Ovary (tissue), 7 donors: ENCODE measurements at regions not wholly inside any gene's neighbourhood (a gene's known extent, or its start where the extent isn't known, plus 50 kb on each side); places are given as distances from the start of the nearest gene placed in this dataset.
"Not testable (repeated sequence)": the region's sequence is repeated elsewhere in the genome, so short reads cannot be mapped to it uniquely, and the experiment has no call there.

Experiments
- DNase-seq, 5 donors: peaks; one replicate each; pipeline ENCODE4 v3.0.0-alpha.2; 2019 to 2020
- H3K27ac ChIP-seq, 2 donors: fragments of 200-600 bp; one replicate each; pipeline versions ENCODE4 v1.5.1 to v1.8.0; 2019 to 2022
- H3K27me3 ChIP-seq: fragments of 200-600 bp; one replicate; pipeline ENCODE4 v1.8.0; 2022
- H3K36me3 ChIP-seq: fragments of 200-600 bp; sonication (generic); one replicate; pipeline ENCODE4 v1.5.1; 2019
- H3K4me1 ChIP-seq: one replicate; pipeline ENCODE4 v1.8.1; 2013; ENCODE audit warnings: mild to moderate bottlenecking, moderate library complexity; ENCODE audit not compliant: insufficient read depth
- H3K4me3 ChIP-seq: fragments of 200-600 bp; sonication (generic); one replicate; pipeline ENCODE4 v1.5.1; 2017
- H3K9me3 ChIP-seq, 2 donors: fragments of 200-600 bp in 1 of 2; sonication (generic) in 1 of 2; one replicate each; pipeline versions ENCODE4 v1.5.1 to v1.8.1; 2013 to 2019; ENCODE audit warnings: mild to moderate bottlenecking in 1 of 2, moderate library complexity in 1 of 2
- CTCF ChIP-seq, 3 donors: fragments of 450-650 bp in 2 of 3; fragments of 200-600 bp in 1 of 3; IDR thresholded peaks; one replicate each; pipeline versions ENCODE4 v1.5.1 to v1.8.0; 2016 to 2022; ENCODE audit warnings: antibody characterized with exemption in 3 of 3, mild to moderate bottlenecking in 1 of 3
- EP300 ChIP-seq: sonication (generic); formaldehyde crosslinking; IDR thresholded peaks from one replicate; pipeline ENCODE4 v1.6.1; 2017; ENCODE audit warnings: antibody characterized with exemption
- POLR2A ChIP-seq: fragments of 450-650 bp; IDR thresholded peaks from one replicate; pipeline ENCODE4 v1.6.1; 2017; ENCODE audit warnings: antibody characterized with exemption, mild to moderate bottlenecking, moderate library complexity
- WGBS, 3 donors: extraction: QIAGEN DNeasy Blood & Tissue Kit in 1 of 3; methylation state at CpG; one replicate each; pipeline versions ENCODE4 v1.1.5 to v1.1.7; 2013 to 2017; 5-methylcytosine and 5-hydroxymethylcytosine counted together
- intact Hi-C, 4 donors: fragments of 100-400 bp; cut with DNase I; formaldehyde crosslinking; loops; one replicate each; pipeline versions ENCODE4 v1.11.0 to v1.15.1; 2022 to 2023
- donor health status: DM: no; HTN: no; CAD: no; lungs with moderate emphysema.
- donor health status: DM: no; HTN: no; CAD: no.
- donor health status: Bipolar disorder and iron deficiency.
- donor health status: DM: no; HTN: no; CAD: no.
- donor health status: DM: yes; HTN: yes; CAD: no.

- intact Hi-C loops: no loop called here
- no peak overlapping the region for H3K4me3 ChIP-seq
- H3K9me3 ChIP-seq: no peaks in the 10 kb centered on the region
- H3K27ac ChIP-seq: no peak overlapping the region
- 10 to 32% (median 16%) methylated on average over 27 of the region's 27 CpGs for WGBS, 3 donors
- no peak for DNase-seq
- no peaks in the 10 kb centered on the region for H3K4me1 ChIP-seq
- H3K36me3 ChIP-seq: no peaks in the 10 kb centered on the region
- TF ChIP-seq POLR2A: no peak
- TF ChIP-seq EP300: no peak
- TF ChIP-seq CTCF (IDR thresholded peaks at IDR 0.05): no peak
- no peaks in the 10 kb centered on the region for H3K27me3 ChIP-seq
These were observed 423.0 kb downstream of the DIRAS2 start for GRCh38 chr9:90219548-90220118.

- H3K4me3 ChIP-seq, DNase-seq, H3K27ac ChIP-seq, H3K36me3 ChIP-seq, H3K4me1 ChIP-seq, H3K9me3 ChIP-seq, H3K27me3 ChIP-seq, intact Hi-C loops: not testable (repeated sequence)
- 72 to 85% (median 72%) methylated on average over 18 of the region's 18 CpGs for WGBS, 3 donors
These were observed 420.7 kb downstream of the DIRAS2 start for GRCh38 chr9:90221899-90222298.

DNA sequence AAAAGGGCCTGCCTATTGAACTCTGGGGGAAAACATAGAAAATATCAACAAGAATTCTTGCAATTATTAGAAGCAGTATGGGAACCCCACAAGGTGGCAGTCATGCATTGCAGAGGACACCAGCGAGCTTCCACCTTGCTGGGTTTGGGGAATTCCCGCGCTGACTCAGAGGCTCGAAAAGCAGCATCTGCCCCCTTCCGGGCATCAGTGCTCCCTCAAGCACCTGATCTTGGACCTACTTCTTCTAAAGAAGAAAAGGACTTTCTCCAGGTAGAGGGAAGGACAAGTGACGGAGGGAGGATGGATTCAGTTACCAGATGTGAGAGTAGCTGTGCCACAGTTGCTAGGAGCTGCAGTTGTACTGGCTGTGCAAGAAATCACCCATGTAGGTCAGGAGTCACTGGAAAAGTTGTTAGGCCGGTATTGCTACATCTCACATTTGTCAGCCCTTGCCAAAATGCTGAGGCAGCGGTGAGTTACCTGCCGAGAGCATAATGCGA is 415.7 kb downstream of the DIRAS2 start:
- H3K4me3 ChIP-seq, DNase-seq, H3K27ac ChIP-seq, intact Hi-C loops, H3K9me3 ChIP-seq, H3K4me1 ChIP-seq, H3K27me3 ChIP-seq, H3K36me3 ChIP-seq: not testable (repeated sequence)
- 36 to 50% (median 47%) methylated on average over 10 of the region's 10 CpGs for WGBS, 3 donors

GRCh38 chr9:90233081-90233480 is 409.5 kb downstream of the DIRAS2 start:
- H3K36me3 ChIP-seq, intact Hi-C loops, H3K4me1 ChIP-seq, H3K4me3 ChIP-seq, H3K27ac ChIP-seq, DNase-seq, H3K9me3 ChIP-seq, H3K27me3 ChIP-seq: not testable (repeated sequence)
- WGBS, 3 donors: 83 to 91% (median 90%) methylated on average over 4 of the region's 4 CpGs

- H3K4me3 ChIP-seq: no peak overlapping the region
- TF ChIP-seq POLR2A (no peak), EP300 (no peak), CTCF (IDR thresholded peaks at IDR 0.05) (no peak)
- no peaks in the 10 kb centered on the region for H3K36me3 ChIP-seq
- WGBS, 3 donors: 83 to 86% (median 83%) methylated on average over 7 of the region's 7 CpGs
- H3K9me3 ChIP-seq: no peaks in the 10 kb centered on the region
- no peak overlapping the region for H3K27ac ChIP-seq
- intact Hi-C loops: no loop called here
- no peak for DNase-seq
- H3K27me3 ChIP-seq: no peaks in the 10 kb centered on the region
- H3K4me1 ChIP-seq: no peaks in the 10 kb centered on the region
These were observed 402.1 kb downstream of the DIRAS2 start for GRCh38 chr9:90240541-90240940.

- no peak overlapping the region for H3K27ac ChIP-seq
- WGBS, 3 donors: 36 to 48% (median 38%) methylated on average over 3 of the region's 3 CpGs
- no peak overlapping the region for H3K4me3 ChIP-seq
- H3K4me1 ChIP-seq: no peaks in the 10 kb centered on the region
- intact Hi-C loops: no loop called here
- H3K36me3 ChIP-seq: no peaks in the 10 kb centered on the region
- TF ChIP-seq POLR2A: no peak
- TF ChIP-seq EP300: no peak
- DNase-seq: no peak
- H3K27me3 ChIP-seq: no peaks in the 10 kb centered on the region
- H3K9me3 ChIP-seq: no peaks in the 10 kb centered on the region
These were observed 397.0 kb downstream of the DIRAS2 start for GRCh38 chr9:90245661-90246060.

GRCh38 chr9:90249094-90249493 is 393.5 kb downstream of the DIRAS2 start:
- no peaks in the 10 kb centered on the region for H3K4me1 ChIP-seq
- no peaks in the 10 kb centered on the region for H3K9me3 ChIP-seq
- TF ChIP-seq EP300 (no peak), CTCF (IDR thresholded peaks at IDR 0.05) (no peak), POLR2A (no peak)
- no peak overlapping the region for H3K4me3 ChIP-seq
- no peak for DNase-seq
- H3K36me3 ChIP-seq: no peaks in the 10 kb centered on the region
- no peak overlapping the region for H3K27ac ChIP-seq
- intact Hi-C loops: no loop called here
- no peaks in the 10 kb centered on the region for H3K27me3 ChIP-seq
